ENCODE measurements at regions not wholly inside any gene's neighbourhood (a gene's known extent, or its start where the extent isn't known, plus 50 kb on each side); places are given as distances from the start of the nearest gene placed in this dataset.

GRCh38 chr2:128584296-128584890, 265.7 kb upstream of the HS6ST1 start:
- Mint-ChIP-seq H3K4me3 (no peak overlapping the region), H3K27ac (no peak overlapping the region), H3K4me1 (no peaks in the 10 kb centered on the region), H3K36me3 (ENCODE audit: low read depth) (no peaks in the 10 kb centered on the region), H3K9me3 (no peaks in the 10 kb centered on the region), H3K27me3 (peaks cover 3% of the 10 kb centered on the region)
- ChIA-PET CTCF (no interaction called here), POLR2A (no interaction called here)
- DNase-seq = no peak

GRCh38 chr2:128585706-128586105, 267.0 kb upstream of the HS6ST1 start:
- peaks cover 3% of the 10 kb centered on the region for H3K27me3 Mint-ChIP-seq
- ChIA-PET POLR2A (no interaction called here), CTCF (no interaction called here)
- no peak overlapping the region for H3K4me3 Mint-ChIP-seq
- H3K27ac Mint-ChIP-seq = no peak overlapping the region
- DNase-seq = no peak
- no peaks in the 10 kb centered on the region for H3K36me3 Mint-ChIP-seq (ENCODE audit: low read depth)
- H3K9me3 Mint-ChIP-seq = no peaks in the 10 kb centered on the region
- no peaks in the 10 kb centered on the region for H3K4me1 Mint-ChIP-seq

GRCh38 chr2:128589681-128590080, 271.0 kb upstream of the HS6ST1 start:
- ChIA-PET POLR2A (no interaction called here), CTCF (no interaction called here)
- DNase-seq = no peak
- Mint-ChIP-seq H3K36me3 (ENCODE audit: low read depth) (no peaks in the 10 kb centered on the region), H3K4me1 (no peaks in the 10 kb centered on the region), H3K27me3 (peaks cover 1% of the 10 kb centered on the region), H3K9me3 (no peaks in the 10 kb centered on the region), H3K27ac (no peak overlapping the region), H3K4me3 (no peak overlapping the region)

- no peaks in the 10 kb centered on the region for H3K4me1 Mint-ChIP-seq
- peaks cover 1% of the 10 kb centered on the region for H3K27me3 Mint-ChIP-seq
- H3K27ac Mint-ChIP-seq = no peak overlapping the region
- ChIA-PET CTCF (no interaction called here), POLR2A (no interaction called here)
- H3K36me3 Mint-ChIP-seq (ENCODE audit: low read depth) = no peaks in the 10 kb centered on the region
- H3K4me3 Mint-ChIP-seq = no peak overlapping the region
- DNase-seq = no peak
- H3K9me3 Mint-ChIP-seq = no peaks in the 10 kb centered on the region
Measured at GRCh38 chr2:128590309-128591021, 271.8 kb upstream of the HS6ST1 start.

GRCh38 chr2:128591022-128591860, 272.6 kb upstream of the HS6ST1 start:
- Mint-ChIP-seq H3K9me3 (no peaks in the 10 kb centered on the region), H3K4me3 (no peak overlapping the region), H3K27ac (no peak overlapping the region), H3K4me1 (no peaks in the 10 kb centered on the region), H3K36me3 (ENCODE audit: low read depth) (no peaks in the 10 kb centered on the region), H3K27me3 (peaks cover under 1% of the 10 kb centered on the region)
- DNase-seq = no peak
- ChIA-PET CTCF (no interaction called here), POLR2A (no interaction called here)

- H3K27me3 Mint-ChIP-seq = no peaks in the 10 kb centered on the region
- H3K4me3 Mint-ChIP-seq = no peak overlapping the region
- CTCF ChIA-PET = no interaction called here
- DNase-seq = no peak
- POLR2A ChIA-PET = no interaction called here
- no peaks in the 10 kb centered on the region for H3K36me3 Mint-ChIP-seq (ENCODE audit: low read depth)
- H3K4me1 Mint-ChIP-seq = no peaks in the 10 kb centered on the region
- H3K9me3 Mint-ChIP-seq = no peaks in the 10 kb centered on the region
- H3K27ac Mint-ChIP-seq = no peak overlapping the region
Measured at GRCh38 chr2:128591861-128592822, 273.5 kb upstream of the HS6ST1 start.

- CTCF ChIA-PET = no interaction called here
- H3K9me3 Mint-ChIP-seq = no peaks in the 10 kb centered on the region
- no peak overlapping the region for H3K27ac Mint-ChIP-seq
- no peaks in the 10 kb centered on the region for H3K36me3 Mint-ChIP-seq (ENCODE audit: low read depth)
- H3K4me3 Mint-ChIP-seq = no peak overlapping the region
- POLR2A ChIA-PET = no interaction called here
- no peaks in the 10 kb centered on the region for H3K4me1 Mint-ChIP-seq
- DNase-seq = no peak
- no peaks in the 10 kb centered on the region for H3K27me3 Mint-ChIP-seq
Measured at GRCh38 chr2:128593518-128593878, 274.8 kb upstream of the HS6ST1 start.

- Mint-ChIP-seq H3K27me3 (no peaks in the 10 kb centered on the region), H3K4me3 (no peak overlapping the region), H3K9me3 (no peaks in the 10 kb centered on the region), H3K36me3 (ENCODE audit: low read depth) (no peaks in the 10 kb centered on the region), H3K27ac (no peak overlapping the region), H3K4me1 (no peaks in the 10 kb centered on the region)
- ChIA-PET POLR2A (no interaction called here), CTCF (no interaction called here)
- peak; percentile 9 for DNase-seq
Measured at GRCh38 chr2:128593879-128594650, 275.4 kb upstream of the HS6ST1 start.

- ChIA-PET CTCF (no interaction called here), POLR2A (no interaction called here)
- DNase-seq = peak; percentile 9
- Mint-ChIP-seq H3K9me3 (no peaks in the 10 kb centered on the region), H3K27me3 (no peaks in the 10 kb centered on the region), H3K4me3 (no peak overlapping the region), H3K27ac (no peak overlapping the region), H3K4me1 (no peaks in the 10 kb centered on the region), H3K36me3 (ENCODE audit: low read depth) (no peaks in the 10 kb centered on the region)
Measured at GRCh38 chr2:128594651-128594910, 275.9 kb upstream of the HS6ST1 start.

- DNase-seq = peak; percentile 9
- ChIA-PET CTCF (no interaction called here), POLR2A (no interaction called here)
- Mint-ChIP-seq H3K27ac (no peak overlapping the region), H3K27me3 (no peaks in the 10 kb centered on the region), H3K4me3 (no peak overlapping the region), H3K9me3 (no peaks in the 10 kb centered on the region), H3K4me1 (no peaks in the 10 kb centered on the region), H3K36me3 (ENCODE audit: low read depth) (no peaks in the 10 kb centered on the region)
Measured at GRCh38 chr2:128594953-128595677, 276.4 kb upstream of the HS6ST1 start.

GRCh38 chr2:128595763-128596395, 277.2 kb upstream of the HS6ST1 start:
- no peaks in the 10 kb centered on the region for H3K4me1 Mint-ChIP-seq
- ChIA-PET POLR2A (no interaction called here), CTCF (no interaction called here)
- H3K27ac Mint-ChIP-seq = no peak overlapping the region
- DNase-seq = peak; percentile 9
- no peak overlapping the region for H3K4me3 Mint-ChIP-seq
- no peaks in the 10 kb centered on the region for H3K9me3 Mint-ChIP-seq
- no peaks in the 10 kb centered on the region for H3K36me3 Mint-ChIP-seq (ENCODE audit: low read depth)
- H3K27me3 Mint-ChIP-seq = no peaks in the 10 kb centered on the region

Measured in activated CD4-positive, alpha-beta memory T cell treated with anti-CD3 and anti-CD28 coated beads, Interleukin-2, amount 10 ng/mL, durations not matched to agents 7 days and 5 days (primary cell).